BE2C (cell line): ENCODE measurements at regions not wholly inside any gene's neighbourhood (a gene's known extent, or its start where the extent isn't known, plus 50 kb on each side); places are given as distances from the start of the nearest gene placed in this dataset.

Source experiments
- DNase-seq: peaks from one replicate; pipeline ENCODE4 v3.0.0-alpha.2; 2020
- H3K27me3 ChIP-seq: fragments of 250-450 bp; sonication (Bioruptor Pico); 2 replicates; pipeline ENCODE4 v1.5.1; 2020; ENCODE audit warnings: mild to moderate bottlenecking
- H3K36me3 ChIP-seq: fragments of 250-450 bp; sonication (Bioruptor Pico); 2 replicates; pipeline ENCODE4 v1.5.1; 2020; ENCODE audit warnings: mild to moderate bottlenecking
- H3K4me1 ChIP-seq: fragments of 250-450 bp; sonication (Bioruptor Pico); 2 replicates; pipeline ENCODE4 v1.5.1; 2020
- H3K4me3 ChIP-seq: 2 replicates; pipeline ENCODE4 v1.5.1; 2011; ENCODE audit warnings: low read depth, low read length
- H3K9me3 ChIP-seq: fragments of 250-450 bp; sonication (Bioruptor Pico); 2 replicates; pipeline ENCODE4 v1.5.1; 2020
- TF ChIP-seq, protein P1 (sequence below): IDR thresholded peaks from 2 replicates; pipeline ENCODE4 v1.5.1; 2012; ENCODE audit warnings: mild to moderate bottlenecking, low read depth, low read length

DNA sequence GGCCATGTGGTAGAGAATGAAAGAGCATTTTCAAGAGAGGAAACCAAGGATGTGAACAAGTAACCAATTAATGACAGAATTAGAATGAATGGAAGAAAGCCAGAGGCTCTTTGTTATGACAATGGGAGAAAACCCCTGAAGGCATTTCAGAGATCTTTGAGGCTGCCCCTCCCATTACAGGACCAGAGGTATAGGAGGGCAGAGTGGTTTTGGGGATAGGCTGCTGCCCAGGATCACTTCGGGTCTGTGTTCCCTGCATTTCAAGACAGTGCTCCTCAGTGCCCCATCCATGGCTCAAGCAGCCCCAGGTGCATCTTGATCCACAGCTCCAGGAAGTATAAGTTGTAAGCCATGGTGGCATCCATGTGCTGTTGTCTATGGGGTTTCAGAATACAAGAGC is 124.0 kb upstream of the HPF1 start:
- Histone ChIP-seq H3K9me3 (no peaks in the 10 kb centered on the region), H3K4me1 (no peaks in the 10 kb centered on the region)
- DNase-seq, result no peak

GRCh38 chr4:169870507-169870906 is 112.8 kb upstream of the HPF1 start:
- no peaks in the 10 kb centered on the region for H3K36me3 ChIP-seq
- no peaks in the 10 kb centered on the region for H3K4me1 ChIP-seq
- no peak overlapping the region for H3K4me3 ChIP-seq
- no peaks in the 10 kb centered on the region for H3K27me3 ChIP-seq
- H3K9me3 ChIP-seq, result no peaks in the 10 kb centered on the region
- TF ChIP-seq, protein P1, sequence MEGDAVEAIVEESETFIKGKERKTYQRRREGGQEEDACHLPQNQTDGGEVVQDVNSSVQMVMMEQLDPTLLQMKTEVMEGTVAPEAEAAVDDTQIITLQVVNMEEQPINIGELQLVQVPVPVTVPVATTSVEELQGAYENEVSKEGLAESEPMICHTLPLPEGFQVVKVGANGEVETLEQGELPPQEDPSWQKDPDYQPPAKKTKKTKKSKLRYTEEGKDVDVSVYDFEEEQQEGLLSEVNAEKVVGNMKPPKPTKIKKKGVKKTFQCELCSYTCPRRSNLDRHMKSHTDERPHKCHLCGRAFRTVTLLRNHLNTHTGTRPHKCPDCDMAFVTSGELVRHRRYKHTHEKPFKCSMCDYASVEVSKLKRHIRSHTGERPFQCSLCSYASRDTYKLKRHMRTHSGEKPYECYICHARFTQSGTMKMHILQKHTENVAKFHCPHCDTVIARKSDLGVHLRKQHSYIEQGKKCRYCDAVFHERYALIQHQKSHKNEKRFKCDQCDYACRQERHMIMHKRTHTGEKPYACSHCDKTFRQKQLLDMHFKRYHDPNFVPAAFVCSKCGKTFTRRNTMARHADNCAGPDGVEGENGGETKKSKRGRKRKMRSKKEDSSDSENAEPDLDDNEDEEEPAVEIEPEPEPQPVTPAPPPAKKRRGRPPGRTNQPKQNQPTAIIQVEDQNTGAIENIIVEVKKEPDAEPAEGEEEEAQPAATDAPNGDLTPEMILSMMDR, result no peak
- DNase-seq, result no peak

More for the DNA sequence above, 124.0 kb upstream of the HPF1 start:
- Histone ChIP-seq H3K27me3 (no peaks in the 10 kb centered on the region), H3K4me3 (no peak overlapping the region), H3K36me3 (no peaks in the 10 kb centered on the region)
- TF ChIP-seq, protein P1, result no peak

DNA sequence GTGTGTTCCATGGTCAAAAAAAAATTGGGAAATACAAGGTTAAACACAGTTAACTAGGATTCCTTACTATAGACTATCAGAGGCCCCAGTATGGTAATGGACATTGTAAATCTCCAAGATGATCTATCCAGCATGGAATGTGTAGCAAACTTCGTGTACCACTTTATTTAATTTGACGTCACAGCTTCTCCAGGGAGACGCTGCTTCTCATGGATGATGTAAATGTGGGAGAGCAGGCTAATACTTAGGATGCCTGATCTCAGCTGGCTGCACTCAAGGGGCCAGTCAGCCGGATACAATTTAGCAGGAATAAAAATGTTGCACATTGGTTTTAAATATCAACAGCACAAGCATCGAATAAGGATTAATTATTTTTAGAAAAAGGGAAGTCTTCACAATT is 111.7 kb upstream of the HPF1 start:
- no peaks in the 10 kb centered on the region for H3K27me3 ChIP-seq
- no peak overlapping the region for H3K4me3 ChIP-seq
- H3K4me1 ChIP-seq, result no peaks in the 10 kb centered on the region
- no peaks in the 10 kb centered on the region for H3K9me3 ChIP-seq
- no peak for DNase-seq
- no peaks in the 10 kb centered on the region for H3K36me3 ChIP-seq
- TF ChIP-seq, protein P1, result no peak

GRCh38 chr4:169861593-169861992 is 103.8 kb upstream of the HPF1 start:
- TF ChIP-seq, protein P1, result no peak

GRCh38 chr4:169859366-169860216 is 101.8 kb upstream of the HPF1 start:
- no peaks in the 10 kb centered on the region for H3K4me1 ChIP-seq
- no peaks in the 10 kb centered on the region for H3K27me3 ChIP-seq
- no peak overlapping the region for H3K4me3 ChIP-seq
- H3K9me3 ChIP-seq, result no peaks in the 10 kb centered on the region
- TF ChIP-seq, protein P1, result no peak
- DNase-seq, result no peak
- H3K36me3 ChIP-seq, result no peaks in the 10 kb centered on the region

More at GRCh38 chr4:169861593-169861992, 103.8 kb upstream of the HPF1 start:
- DNase-seq, result no peak
- H3K27me3 ChIP-seq, result no peaks in the 10 kb centered on the region
- no peaks in the 10 kb centered on the region for H3K9me3 ChIP-seq
- no peaks in the 10 kb centered on the region for H3K4me1 ChIP-seq
- H3K4me3 ChIP-seq, result no peak overlapping the region
- H3K36me3 ChIP-seq, result no peaks in the 10 kb centered on the region

- Histone ChIP-seq H3K4me3 (no peak overlapping the region), H3K27me3 (no peaks in the 10 kb centered on the region), H3K9me3 (no peaks in the 10 kb centered on the region), H3K36me3 (no peaks in the 10 kb centered on the region), H3K4me1 (no peaks in the 10 kb centered on the region)
- no peak for DNase-seq
- TF ChIP-seq, protein P1, result no peak
These were observed 96.3 kb upstream of the HPF1 start for GRCh38 chr4:169854090-169854489.
